Ecto neural progenitor cell (in vitro differentiated cells): ENCODE measurements at regions not wholly inside any gene's neighbourhood (a gene's known extent, or its start where the extent isn't known, plus 50 kb on each side); places are given as distances from the start of the nearest gene placed in this dataset.

ENCODE experiments used
- DNase-seq: peaks from one replicate; pipeline ENCODE4 v3.0.0-alpha.2; 2018; ENCODE audit warnings: low spot score

DNA sequence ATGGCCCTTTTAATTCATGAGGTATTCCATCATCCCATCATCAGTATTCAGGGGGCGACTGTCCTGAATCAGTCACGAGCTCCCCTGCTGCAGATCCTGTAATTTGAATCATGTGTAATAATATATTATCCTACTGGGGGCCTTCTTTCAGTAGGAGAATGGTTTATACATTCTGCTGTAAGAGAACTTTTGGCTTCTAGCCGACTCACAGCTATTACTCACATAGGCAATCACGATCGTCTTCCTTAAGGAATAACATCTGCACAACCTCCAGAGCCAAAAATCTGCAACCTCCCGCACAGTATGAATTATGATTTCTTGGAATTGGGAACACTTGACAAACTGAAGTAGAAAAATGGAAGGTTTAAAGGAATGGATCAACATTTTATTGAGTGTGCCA lies 343.0 kb downstream of the USP25 start:
- no peak for DNase-seq

GRCh38 chr21:16073586-16073985 lies 343.8 kb downstream of the USP25 start:
- no peak for DNase-seq

DNA sequence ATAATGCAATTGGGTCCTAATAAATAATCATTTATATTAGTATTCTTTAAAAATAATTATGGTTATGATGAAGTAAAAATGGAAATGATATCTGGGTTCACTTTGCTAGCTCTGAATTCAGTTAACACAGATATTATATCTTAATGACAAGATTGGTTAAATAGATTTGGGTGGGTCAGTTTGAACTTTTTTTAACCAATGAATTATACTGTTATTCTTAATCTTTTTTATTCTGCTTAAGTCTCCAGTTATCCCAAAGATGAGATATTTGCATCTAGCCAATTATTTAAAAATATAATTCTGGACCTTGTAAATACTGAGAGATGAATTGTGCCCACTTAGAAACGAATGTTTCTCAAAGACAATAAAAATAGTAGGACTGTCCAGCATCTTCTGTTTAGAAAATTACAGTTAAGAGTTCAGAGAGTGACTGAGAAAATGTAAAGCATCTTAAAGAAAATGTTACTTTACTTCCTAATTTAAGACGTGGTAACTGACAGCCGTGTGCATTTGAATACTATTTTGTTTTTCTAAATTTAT lies 345.2 kb downstream of the USP25 start:
- DNase-seq = no peak

GRCh38 chr21:16075649-16076282 lies 346.0 kb downstream of the USP25 start:
- DNase-seq = no peak

DNA sequence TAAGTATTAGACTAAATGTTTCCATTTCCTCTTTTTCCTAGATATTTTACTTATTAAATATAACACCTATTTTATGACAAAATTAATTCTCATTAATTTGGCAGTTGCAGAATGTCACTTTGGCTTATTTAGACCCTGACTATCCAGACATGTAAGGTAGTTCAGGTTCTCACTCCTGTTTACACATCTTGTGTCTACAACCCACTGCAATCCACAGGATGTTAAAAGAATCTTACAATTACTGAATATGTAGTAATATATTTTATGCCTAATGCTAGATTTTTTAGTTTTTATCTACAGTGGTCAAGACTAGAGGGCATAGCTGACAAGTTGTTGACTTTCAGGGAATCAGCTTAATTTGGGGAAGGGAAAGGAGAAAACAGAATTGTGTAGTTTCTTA lies 346.7 kb downstream of the USP25 start:
- no peak for DNase-seq

- DNase-seq = no peak
These were observed 348.6 kb downstream of the USP25 start for GRCh38 chr21:16078382-16078781.

- DNase-seq = no peak
These were observed 350.0 kb downstream of the USP25 start for GRCh38 chr21:16079830-16080229.

DNA sequence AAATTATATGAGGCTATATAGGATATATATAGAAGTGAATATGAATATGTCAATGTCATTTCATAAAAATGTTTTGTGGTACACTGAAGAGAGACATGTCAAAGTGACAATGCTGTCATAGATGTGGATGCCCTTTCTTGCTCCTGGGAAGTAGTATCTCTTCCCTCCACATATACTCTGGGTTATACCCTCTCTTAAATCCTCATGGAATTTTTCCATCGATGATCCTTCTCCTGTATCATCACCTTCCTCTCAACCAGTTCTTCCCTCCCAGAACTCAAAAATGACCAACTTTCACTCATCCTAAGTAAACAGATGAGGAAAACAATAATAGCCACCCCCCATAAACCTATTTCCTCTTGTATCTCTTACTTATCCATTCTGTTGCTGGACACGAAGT lies 351.5 kb downstream of the USP25 start:
- DNase-seq = no peak

DNA sequence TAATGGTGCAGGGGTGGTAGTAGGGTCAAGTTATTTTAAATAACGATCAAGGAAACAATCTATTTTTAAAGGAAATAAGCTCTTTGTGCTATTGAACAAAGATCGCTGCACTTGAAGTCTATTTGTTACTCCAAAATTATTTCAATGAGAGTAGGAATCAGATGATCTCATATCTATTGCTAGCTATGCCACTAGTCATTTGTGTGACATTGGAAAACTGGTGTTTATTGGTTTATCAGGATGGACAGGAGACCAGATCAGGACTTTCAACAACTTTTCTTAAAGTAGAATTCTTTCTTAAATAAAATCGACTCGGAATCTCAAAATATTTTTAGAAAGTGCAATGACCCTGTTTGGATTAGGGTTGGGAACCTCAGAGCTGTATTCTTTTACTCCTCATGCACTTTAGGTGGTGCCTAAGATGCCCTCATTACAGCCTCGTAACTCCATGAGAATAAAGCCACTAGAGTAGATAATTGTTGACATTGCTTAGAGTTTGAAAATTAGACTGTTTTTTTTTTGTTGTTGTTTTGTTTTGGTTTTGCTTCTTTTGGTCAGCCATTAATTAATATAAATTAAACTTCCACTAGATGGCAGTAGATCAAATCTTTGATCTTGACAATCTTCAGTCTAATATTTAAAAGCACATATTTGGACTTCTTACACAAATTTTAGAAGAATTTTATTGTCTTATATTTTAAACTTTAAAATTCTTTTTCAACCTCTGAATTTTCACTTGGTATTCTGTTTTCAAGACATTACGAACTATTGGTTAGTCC lies 352.4 kb downstream of the USP25 start:
- no peak for DNase-seq

DNA sequence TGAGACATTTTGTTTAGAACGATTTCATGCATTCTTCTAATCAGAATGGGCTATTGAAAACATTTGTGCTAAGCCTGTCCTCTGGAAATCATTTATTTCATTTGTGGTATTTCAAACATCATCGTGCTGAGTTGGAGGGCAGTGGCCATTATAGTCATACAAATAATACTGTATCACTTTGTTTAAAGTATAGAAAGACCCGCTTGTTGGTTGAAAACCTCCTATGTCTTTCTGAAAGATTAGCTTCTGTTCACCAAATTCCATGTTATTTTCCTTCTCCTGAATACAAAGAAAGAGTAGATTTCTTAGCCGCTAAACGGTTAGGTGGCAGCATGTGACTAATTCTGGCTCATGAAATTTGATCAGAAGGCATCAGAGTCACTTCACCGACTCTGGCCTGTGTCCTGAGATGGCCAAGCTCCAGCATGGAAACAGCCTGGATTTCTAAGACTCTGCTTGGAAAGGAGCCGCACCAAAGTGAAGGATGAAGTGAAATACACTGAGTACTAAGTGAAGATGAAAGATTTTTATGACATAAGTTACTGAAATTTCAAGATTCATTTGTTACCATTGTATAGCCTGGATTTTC lies 355.1 kb downstream of the USP25 start:
- DNase-seq = no peak

DNA sequence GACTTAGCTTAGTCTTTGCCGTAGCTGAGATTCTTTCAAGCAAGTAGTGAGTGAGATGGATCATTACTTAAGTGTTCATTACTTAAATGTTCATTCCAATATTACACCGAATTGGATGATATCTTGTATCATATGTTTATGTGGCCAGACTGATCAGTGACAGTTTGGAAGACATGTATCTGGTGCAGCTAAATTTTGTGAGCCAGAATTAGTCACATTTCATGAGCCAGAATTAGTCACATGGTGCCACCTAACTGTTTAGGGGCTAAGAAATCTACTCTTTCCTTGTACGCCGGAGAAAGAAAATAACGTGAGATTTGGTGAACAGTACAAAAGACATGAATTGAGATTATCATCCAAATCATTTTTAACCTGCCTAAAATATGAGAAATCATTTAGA lies 355.6 kb downstream of the USP25 start:
- DNase-seq = no peak

- no peak for DNase-seq
These were observed 356.3 kb downstream of the USP25 start for GRCh38 chr21:16086121-16086520.

GRCh38 chr21:16086936-16087335 lies 357.2 kb downstream of the USP25 start:
- DNase-seq = no peak

DNA sequence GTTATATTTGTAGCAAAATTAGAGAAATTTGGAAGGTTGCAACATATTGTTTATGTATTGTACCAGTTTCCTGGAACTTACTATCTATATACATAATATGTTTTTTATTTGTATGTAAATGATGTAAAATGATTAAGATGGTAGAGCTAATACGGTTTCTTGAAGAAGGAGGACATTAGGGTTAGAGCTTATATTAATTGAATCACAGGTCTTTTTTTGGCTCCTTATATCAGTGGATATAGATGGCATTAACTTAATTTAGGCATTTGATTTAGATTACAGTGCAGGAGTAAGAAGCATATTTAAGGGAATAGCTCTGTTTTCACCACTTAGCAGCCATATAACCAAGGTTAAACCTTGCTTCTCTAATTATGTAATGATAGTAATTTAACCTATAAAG lies 357.7 kb downstream of the USP25 start:
- no peak for DNase-seq

DNA sequence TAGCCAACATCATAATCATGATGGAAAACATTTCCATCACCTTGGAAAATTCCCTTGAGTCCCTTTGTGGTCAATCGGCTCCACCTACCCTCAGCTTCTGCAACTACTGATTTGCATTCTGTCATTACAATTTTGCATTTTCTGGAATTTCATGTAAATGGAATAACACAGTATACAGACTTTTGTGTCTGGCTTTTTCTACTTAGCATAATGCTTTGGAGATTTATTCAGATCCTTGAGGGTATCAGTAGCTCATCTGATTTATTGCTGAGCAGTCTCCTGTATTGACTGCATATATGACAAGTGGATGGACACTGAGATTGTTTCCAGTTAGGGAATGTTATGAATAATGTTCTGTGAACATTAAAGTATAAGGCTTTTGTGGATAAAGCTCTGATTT lies 358.3 kb downstream of the USP25 start:
- no peak for DNase-seq

GRCh38 chr21:16095005-16095404 lies 365.2 kb downstream of the USP25 start:
- DNase-seq = no peak

DNA sequence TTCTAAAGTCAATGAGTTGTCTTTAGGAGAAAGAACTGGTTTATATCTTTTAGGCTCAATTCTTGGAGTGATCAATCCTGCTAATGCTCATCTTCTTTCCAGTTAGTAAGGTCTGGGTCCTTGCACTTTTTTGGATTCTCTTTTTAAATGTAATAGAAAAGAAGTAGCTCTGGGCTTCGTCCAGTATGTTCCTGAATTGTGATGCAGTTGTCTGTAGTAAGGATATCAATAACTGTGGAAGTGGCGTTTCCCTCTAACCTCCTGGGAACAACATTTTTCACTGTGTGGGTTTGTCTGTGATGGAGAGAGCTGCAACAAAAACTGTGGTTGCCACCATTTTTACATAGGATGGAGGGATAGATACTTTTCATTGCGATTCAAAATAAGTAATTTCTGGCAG lies 367.2 kb downstream of the USP25 start:
- no peak for DNase-seq

GRCh38 chr21:16102113-16102512 lies 372.3 kb downstream of the USP25 start:
- DNase-seq = no peak

- no peak for DNase-seq
These were observed 378.8 kb downstream of the USP25 start for GRCh38 chr21:16108561-16109075.

DNA sequence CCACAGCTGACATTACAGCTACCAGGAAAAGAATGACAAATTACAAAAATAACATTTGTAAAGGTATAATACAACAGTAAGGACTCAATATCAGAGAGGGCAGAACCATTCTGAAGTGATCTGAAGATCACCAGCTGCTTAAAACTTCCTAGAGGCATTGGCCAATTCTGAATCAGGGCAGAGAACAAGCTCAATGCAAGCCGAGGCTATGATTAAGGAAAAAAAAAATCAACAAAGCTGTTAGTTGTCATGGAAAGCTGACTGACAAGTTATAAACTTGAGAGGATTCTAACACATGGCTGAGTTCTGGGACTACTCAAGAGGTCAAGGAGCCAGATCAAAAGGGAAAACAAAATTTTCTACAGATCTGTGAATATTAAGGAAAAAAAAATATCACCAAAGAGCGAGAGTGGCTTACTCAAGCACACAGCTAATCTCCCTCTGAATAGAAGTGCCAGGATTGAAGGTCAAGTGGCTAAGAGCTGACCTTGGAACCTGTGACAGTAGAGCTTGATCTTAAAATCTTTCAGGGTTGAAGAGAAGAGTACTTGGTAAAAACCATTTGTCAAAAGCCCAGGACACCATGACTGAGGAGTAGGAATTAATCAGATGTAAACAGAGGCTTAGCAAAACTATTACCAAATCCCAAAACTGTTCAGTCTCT lies 383.4 kb downstream of the USP25 start:
- no peak for DNase-seq

DNA sequence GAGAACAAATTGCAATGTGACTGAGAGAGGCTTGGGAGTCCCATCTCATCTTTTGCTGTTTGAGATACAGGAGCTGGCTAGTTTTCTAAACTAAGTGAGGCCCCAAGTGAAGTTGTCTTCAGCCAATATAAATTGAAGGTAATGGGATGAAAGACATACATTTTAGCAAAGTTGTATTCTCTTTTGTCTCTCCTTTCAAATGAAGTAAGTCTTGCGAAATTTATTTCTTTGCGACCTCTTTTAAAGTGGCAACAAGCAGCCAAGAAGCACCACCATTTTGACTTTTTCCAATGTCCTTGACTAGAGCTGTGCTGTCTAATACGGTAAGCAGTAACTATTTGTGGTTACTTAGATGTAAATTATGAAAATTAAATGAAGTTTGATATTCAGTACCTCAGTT lies 385.7 kb downstream of the USP25 start:
- no peak for DNase-seq

DNA sequence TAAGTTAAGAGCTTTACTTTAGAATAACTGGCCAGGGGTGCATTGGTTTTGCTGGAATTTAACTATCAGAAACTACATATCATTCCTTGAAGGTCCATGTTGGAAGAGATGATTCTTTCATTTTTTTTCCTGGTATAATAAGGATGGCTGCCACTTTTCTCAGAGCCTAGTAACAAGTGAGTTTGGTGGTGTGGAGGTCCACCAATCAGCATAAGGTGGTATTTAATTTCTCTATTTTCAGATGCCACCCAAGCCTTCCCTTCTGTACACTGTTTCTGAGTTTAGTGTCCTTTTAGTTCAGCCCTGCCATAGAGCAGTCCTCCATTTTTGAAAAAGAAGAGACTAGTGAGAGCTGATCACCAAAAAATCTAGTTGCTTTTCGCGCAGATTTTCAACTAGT lies 386.3 kb downstream of the USP25 start:
- DNase-seq = no peak

DNA sequence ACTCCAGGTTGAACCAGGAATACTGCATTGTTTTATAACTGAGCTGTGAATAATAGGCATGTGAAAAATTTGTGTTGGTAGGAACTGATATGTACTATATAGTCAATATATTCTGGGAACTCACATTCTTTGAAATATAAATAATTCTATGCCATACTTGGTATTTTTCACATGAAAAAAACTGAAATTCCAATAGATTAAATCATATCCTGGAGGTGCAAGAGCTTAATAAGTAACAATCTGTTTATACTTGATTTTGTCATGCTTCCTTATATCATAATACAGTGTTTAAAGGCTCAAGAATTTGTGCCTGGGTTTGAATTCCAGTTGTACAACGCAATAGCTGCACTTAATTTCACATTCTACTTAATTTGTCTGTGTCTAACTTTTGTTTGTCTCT lies 387.0 kb downstream of the USP25 start:
- DNase-seq = no peak
